ENCODE measurements at regions not wholly inside any gene's neighbourhood (a gene's known extent, or its start where the extent isn't known, plus 50 kb on each side); places are given as distances from the start of the nearest gene placed in this dataset.

DNA sequence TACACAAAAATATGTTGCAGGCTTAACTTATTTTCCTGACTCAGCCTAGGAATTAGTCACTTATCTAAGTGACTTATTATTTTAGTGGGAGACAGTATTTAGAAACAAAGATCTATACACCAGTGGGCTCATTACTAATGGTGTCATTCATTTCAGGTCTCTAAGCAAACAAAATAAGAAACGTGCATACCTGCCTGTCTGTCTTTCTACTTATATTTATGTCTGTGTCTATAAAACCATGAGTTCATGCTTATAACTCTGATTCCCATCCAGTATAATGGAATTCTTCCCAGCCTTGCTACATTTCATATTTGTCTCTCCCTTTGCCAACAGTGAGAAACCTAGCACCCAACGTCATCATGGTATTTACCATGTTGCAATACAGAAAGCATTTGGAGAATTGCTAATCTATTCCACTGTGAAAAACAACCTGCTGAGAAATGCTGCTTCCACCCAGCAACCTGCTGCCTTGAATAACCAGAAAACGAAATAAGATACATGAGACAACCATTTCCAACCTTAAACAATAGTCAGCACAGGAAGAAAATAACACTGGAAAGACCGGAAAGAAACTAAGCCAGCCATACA is 501.0 kb downstream of the GLRX3 start:
- no peak for DNase-seq

DNA sequence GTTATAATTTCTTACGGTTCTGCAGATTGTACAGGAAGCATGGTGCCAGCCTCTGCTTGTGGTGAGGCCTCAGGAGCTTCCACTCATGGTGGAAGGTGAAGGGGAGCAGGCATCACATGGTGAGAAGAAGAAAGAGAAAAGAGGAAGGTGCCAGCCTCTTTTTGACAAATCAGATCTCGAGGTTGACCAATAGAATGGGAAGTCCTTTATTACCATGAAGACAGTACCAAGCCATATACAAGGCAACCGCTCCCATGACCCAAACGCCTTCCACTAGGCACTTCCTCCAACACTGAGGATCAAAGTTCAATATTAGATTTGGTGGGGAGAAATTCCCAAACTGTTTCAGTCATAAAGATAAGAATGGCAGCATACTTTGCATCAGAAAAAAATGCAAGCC is 502.8 kb downstream of the GLRX3 start:
- no peak for DNase-seq

DNA sequence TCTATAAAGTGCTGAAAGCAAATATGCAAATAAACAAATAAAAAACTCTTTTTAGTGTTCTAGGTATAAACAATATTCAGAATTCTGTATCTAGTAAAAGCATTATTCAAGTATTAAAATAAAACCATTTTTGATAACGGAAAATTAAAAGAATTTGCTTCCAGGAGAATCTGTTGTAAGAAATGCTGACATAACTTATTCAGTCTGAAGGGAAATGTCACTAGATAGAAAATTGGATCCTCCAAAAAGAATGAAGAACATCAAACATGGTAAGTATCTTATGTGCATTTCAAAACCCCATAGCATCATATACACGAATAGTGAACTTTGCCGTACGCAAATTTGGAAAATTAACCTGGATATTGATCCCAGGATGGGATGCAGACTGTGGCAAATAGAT is 506.7 kb downstream of the GLRX3 start:
- DNase-seq = no peak

DNA sequence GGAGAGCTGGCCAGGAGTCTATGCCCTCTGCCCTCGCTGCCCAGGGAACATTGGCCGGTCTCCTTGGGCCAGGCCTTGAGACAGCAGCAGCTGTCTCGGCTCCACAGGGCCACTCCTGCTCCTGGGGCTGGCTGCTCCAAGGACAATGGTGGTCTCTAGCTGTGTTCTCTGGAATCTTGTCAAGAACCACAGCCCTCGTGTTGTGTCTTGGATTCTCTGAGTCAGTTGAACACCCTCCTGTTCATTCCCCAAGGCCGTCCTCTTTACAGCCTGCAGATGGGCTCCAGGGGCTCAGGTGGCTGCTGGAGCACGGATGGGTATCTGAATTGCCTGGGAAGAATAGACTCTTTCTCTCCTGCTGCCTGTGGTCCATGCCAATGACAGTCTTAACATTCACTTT is 511.1 kb downstream of the GLRX3 start:
- DNase-seq = no peak

DNA sequence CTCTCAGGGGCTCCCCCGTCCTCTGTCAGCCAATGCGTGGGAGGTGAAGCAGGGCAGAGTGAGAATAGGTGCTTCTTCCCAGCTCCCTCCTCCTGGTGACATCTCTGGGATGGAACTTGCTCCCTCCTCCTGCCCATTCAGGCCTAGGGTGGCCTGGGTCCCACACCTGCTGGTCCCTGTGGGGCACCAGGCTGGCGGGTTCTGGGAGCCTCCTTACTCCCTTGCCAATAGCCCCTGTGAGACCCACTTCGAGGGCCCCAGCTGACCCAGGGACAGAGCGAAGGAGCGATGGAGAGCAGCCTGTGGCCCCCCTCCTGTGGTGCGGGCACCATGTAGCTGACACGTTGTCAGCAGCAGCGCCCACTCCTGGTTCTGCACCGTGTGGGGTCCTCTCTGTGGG is 512.6 kb downstream of the GLRX3 start:
- DNase-seq = no peak

DNA sequence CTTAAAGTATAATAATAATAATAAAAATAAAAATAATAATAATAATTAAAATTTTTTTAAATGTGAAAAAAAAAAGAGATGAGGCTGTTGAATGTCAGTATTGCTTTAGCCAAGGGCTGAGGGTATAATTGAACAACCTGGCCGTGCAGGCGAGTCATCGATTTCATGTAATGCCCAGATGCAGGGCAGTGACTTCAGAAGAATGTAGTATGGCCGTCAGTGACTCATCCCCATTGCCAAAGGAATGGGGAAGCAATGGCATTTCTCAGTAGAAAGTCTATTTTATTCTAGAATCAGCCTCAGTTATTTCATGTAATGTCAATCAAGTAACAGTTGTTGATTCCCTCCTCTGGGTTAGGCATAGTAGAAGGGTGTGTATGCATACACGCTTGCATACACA is 516.4 kb downstream of the GLRX3 start:
- no peak for DNase-seq

DNA sequence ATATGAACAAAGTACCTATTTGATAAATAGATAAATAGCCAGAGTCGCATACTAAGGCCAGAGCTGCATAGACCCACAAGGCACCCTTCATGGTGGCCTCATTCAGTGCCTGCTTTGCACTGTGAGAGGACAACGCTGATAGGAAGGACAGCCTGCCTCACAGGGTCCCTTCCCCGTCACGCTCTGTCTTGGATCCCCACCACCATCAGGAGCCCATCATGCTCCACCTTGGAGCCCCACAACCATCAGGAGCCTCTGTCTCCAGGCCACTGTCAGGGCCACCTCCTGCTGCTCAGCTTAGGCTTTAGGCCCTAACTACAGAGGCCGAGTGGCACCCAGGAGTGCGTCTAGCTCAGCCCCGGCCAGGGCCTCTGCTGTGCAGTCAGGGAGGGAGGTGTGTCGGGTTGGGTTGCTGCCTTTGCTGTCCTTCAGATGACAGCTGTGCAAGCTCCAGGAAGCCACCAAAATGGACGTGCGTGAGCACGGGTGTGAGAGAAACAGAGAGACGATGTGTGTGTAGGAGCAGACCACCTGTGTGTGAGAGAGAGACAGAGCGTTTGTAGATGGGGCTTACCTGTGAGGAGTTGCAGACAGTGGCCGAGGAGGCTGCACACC is 516.9 kb downstream of the GLRX3 start:
- no peak for DNase-seq

DNA sequence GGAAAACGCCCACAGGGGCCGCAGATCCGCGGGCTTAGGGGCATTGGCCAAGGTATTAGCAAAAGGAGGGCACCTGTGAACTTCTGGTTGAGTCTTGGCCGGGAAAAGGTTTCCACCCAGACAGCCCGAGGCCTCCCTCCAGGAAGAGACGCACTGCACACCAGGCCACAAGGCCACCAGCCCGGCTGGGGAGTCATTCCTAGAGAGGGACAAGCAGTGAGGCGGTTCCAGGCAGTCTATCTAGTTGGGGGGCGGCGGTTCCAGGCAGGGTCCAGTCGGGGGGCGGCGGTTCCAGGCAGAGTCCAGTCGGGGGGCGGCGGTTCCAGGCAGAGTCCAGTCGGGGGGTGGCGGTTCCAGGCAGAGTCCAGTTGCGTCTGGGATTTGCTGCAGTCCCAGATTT is 518.5 kb downstream of the GLRX3 start:
- DNase-seq = no peak

DNA sequence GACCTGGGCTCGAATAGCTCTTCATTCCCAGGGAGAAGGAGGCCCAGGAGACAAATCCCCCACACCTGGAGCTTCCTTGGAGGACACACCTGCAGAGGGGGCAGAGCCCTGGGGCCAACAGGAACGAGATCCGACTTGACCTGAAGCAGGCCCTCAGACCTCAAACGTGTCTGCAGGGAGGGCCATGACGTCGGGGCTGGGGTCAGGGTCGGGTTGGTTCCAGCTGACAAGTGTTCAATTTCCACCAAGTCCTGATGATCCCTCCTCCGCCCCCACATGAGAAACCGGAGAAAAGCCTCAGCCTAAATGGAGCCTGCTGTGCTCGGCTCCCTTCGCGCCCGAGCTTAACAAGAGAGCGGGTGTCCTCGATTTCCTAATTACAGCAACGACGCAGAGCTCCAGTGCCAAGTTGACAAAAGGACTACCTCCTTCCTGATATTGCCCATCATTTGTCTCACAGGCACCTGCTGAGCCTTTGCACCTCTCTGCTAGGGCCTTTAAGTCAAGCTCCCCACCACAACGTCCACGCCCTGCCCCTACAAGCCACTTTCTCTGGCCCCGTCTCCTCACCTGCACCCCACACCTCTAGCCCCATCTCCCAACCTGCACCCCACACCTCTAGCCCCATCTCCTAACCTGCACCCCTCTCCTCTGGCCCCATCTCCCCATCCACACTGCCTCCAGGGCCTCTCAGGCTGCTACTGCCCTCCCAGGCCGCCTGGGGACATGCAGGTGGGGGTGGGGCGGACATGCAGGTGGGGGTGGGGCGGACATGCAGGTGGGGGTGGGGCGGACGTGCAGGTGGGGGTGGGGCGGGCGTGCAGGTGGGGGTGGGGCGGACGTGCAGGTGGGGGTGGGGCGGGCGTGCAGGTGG is 519.4 kb downstream of the GLRX3 start:
- no peak for DNase-seq

DNA sequence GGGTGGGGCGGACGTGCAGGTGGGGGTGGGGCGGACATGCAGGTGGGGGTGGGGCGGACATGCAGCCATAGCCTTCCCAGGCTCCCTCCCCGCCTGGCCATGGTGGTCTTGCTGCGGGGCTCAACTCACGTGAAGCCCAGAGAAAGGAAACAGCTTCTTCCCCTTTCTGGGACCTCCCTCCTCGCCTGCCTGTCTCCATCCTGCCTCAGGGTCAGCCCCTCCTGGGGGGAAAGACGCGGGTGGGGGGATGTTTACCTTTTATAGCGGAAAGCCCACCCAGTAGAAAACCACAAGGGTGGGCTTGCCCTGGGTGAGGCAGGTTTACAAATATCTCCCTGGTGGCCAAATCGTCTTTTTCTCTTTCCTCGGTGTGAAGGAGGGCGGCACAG is 520.0 kb downstream of the GLRX3 start:
- no peak for DNase-seq

DNA sequence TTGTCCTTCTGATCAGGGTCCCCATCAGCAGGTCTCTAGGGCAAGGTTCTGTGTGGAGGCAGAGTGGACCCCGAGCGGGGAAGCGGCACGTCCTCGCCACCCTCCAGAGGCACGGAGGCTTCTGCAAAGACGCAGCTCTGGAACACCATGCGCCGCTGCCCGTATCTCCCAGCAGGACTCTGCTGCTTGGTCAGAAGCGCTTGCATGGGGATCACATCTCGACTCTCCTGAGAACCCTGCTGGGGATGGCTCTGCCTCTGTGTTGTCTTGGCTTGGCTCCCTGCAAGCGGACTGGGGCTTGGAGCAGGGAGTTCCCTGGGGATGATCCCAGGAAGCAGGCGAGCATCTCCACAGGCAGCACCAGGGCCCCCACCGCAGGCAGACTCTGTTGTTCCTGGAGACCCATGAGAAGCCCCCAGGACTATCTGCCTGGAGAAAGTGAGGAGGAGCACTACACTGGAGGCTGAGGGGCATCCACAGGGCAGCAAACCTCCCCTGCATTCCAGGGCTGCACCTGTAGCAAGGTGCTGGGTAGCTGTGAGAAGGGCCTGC is 520.5 kb downstream of the GLRX3 start:
- DNase-seq = no peak

DNA sequence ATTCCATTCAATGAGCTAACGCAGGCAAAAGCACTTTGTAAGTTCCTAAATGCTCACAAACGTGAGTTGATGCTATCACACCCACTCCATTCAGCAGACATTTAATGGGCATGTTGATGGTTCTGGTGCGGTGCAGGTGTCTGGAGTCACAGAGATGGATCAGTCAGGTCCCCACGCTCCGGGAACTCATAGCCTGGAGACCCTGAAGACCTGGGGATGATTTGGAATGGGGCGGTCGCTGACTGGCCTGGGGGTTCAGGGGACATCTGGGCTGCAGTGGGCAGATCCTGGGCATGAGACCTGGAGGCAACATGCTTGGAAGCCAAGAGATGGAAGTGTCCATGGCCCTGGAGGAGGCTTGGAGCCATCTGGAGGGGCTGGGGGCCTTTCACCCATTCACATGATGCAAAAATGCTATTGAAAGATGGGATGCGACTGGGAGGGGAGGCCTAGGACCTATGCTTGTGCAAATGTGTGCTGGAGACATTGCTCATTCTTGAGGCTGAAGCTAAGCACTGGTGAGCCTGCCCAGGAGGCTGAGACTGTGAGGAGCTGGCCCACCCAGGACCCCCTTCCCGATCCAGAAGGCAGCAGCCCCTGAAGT is 522.6 kb downstream of the GLRX3 start:
- no peak for DNase-seq

DNA sequence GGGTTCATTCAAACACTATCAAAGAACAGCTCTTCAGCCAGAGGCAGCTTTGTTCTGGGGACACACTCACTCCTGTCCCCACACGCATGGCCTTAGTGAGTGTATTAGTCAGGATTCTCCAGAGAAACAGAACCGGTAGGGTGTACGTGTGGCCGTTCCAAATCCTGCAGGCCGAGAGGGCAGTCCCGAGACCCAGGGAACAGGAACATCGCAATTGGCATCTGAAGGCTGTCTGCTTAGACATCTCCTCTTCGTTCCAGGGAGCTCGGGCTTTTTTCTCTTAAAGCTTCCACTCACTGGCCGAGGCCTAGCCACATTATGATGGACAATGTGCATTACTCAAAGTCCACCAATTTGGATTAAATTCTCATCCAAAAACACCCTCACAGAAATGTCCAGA is 523.3 kb downstream of the GLRX3 start:
- DNase-seq = no peak

DNA sequence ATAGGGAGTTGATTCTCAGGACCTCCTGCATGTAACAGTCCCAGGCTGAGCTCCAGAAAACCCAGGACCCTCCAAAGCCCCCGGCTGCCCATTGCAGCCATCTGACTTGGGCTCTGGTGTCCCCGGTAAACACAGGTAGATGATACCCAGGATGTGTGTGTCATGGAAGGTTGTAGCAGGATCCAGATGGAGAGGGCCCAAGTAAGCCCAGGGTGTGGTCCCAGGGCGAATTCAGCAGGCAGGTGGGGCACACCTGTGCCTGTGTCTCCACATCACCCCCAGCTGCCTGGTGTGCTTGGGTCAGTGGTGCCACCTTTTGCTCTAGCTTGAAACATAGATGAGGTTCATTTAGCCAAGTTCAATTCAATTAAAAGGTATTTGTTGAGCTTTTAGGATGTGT is 524.1 kb downstream of the GLRX3 start:
- no peak for DNase-seq

DNA sequence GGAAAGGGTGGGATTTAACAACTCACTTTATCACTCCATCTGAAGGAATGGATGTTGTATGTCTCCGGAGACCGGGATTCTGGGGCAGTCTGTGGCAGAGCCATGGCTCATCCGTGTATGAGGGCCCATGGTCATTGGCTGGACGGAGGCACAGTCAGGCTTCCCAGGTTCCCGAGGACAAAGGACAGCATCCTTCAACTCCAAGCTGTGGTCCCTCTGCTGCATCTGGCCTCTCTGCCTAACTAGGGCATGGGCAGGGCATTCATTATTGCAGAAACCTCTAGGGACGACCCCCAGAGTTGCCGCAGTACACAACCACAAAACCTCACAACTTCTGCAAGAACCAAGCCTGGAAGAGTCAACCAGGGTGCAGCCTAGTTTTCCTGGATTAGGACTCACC is 525.2 kb downstream of the GLRX3 start:
- DNase-seq = no peak

DNA sequence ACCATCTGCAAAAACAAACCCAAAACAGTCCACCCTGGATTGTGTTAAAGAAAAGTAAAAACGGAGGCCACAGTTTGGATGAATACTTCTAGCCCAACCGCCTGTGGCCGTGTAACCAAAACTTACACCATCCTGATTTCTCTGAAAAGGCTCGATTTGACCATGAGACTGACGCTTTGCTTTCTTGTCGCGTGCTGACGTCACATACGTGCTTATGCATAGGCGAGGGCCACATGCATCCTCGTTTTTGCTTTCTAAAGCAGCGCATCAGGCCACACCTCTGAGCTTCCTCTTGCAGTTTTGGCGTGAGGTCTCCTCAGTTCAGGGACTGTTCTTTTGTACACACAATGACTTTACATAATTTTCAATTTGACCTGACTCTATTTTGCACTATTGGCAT is 526.6 kb downstream of the GLRX3 start:
- DNase-seq = no peak

DNA sequence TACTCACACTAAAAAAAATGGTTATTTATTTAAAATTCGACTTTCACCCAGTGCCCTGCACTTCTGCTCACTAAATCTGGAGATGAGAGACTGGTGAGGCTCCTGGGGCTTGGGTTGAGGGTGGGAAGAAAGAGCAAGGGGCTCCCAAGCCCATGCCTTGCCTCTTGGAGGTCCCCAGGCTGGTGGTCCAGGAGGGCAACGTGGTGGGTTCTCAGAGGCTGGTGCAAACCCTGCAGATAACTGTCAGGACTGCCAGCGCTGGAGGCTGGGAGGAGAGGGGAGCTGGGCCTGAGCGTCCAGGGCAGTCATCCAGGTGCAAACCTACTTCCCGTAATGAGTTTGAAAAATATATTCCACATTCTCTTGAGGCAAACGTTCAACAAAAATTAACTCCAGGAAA is 528.3 kb downstream of the GLRX3 start:
- DNase-seq = no peak

DNA sequence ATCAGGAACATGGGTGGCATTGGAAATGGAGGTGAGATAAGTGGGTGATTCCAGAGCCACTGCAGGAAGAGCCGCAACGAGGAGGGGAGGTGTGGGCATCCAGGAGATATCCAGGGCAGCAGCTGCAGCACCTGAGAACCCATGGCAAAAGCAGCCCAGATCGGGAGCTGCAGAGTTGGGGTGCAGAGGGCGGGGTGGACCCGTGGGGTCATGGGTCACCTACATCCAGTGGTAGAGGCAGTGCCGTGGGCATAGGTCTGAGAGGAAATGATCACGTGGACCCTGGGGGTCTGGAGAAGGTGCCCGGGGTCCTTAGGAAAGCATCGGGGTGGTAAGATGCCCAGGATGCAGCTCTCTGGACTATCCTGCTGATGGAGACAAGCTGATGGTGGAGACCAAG is 530.0 kb downstream of the GLRX3 start:
- no peak for DNase-seq

DNA sequence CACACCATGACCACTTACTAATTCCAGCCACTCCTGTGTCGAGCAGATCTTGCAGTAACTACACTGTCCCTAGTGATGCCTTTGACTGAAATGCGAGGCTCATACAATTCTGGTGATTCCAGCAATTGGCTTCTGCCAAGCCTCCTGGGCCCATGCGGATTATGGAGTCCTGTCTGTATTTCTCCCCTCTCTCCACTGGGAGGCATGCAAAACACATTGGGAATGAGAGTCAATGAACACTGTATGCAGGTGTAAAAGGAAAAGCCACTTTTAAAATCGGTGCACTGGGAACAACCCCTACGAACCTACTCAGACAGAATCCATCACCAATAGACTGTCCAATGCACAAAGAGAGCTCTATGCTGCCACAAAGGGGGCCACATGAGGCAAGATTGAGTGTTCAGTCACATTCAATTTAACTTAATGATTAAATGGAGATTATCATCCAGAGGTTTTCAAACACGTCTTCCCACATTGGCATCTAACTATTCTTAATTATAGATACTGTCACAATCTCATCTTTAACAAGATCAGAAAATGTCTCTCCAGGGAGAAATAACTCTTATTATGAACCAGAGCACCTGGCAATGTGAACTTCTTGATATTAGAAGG is 550.6 kb downstream of the GLRX3 start:
- no peak for DNase-seq

DNA sequence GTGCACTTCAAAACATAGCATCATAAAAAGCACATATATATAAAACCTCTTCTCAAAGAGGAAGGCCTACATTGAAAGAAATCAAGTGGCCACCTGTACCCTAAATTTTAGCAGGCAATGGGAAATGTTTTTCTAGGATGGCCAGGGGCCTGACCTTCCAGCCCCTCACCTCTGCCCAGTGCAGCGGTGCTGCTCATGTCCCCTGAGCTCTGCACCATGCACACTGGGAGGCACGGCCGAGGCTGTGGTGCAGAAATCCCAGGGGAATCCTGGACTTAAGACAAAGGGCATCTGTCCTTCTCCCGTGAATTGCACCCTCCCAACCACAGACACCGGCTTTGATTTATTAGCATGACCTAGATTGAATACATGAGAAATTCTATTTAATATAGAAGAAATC is 551.4 kb downstream of the GLRX3 start:
- DNase-seq = no peak

DNA sequence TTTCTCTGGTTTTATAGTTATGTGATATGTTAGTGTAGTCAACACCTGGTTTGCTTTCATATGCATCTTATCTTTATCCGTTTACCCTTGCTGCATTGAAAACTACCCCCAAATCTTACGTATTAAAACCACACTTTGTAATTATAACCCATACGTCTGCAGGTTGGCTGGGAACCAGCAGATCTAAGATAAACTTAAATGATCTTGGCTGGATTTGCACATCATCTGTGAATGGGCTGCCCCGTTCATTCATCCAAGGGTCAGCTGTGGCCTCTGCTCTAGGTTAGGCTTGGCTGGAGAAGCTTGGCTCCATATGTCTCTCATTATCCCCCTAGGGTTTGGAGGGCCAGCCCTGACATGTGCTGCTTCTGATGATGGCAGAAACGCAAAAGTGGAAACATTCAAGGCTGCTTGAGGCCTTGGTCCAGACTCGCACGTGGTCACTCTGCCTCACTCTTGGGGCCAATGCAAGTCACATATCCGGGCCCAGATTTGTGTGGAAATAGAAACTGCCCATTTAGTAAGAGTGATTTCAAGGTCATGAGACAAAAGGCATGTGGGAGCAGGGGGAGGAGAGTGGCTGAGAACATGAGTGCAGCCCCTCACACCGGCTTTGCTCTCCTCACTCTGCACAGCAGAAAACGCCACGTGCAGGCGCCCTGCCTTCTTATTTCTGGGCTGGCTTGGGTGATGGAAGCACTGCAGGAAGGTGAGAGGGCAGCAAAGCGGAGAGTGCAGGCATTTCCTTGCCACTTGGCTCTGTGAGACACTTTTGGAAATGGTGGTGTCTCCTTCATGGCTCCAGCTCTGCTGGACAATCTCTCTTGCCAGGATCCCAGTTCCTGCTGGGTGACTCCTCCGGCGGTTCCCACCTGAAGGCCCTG is 553.8 kb downstream of the GLRX3 start:
- no peak for DNase-seq

DNA sequence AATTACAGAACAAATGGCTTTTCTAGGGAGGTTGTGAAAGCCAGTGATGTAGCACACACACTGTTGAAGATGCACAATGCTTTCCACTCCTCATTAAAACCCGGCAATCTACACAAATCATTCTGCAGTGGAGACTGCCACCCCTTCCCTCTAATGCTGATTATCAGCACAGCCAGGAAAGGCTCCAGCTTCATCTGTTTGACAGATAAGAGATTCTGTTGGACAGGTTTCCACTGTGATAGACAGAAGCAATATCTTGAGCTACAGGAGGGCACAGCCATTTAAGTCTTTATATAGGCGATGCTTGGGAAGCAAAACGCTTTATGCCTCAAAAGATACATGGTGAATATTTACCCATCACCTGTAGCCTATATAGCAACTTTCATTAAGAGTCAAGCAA is 555.6 kb downstream of the GLRX3 start:
- no peak for DNase-seq

All from Kasumi-1 (cell line).